ENCODE measurements at regions not wholly inside any gene's neighbourhood (a gene's known extent, or its start where the extent isn't known, plus 50 kb on each side); places are given as distances from the start of the nearest gene placed in this dataset.

GRCh38 chr4:62899646-62900364 is 1509.4 kb downstream of the TECRL start:
- no peak for DNase-seq (ENCODE audit: low read depth in 2 of 2)

- no peak for DNase-seq (ENCODE audit: low read depth in 2 of 2)
These were observed 1511.1 kb downstream of the TECRL start for GRCh38 chr4:62898115-62898514.

GRCh38 chr4:62896721-62897120 is 1512.5 kb downstream of the TECRL start:
- no peak for DNase-seq (ENCODE audit: low read depth in 2 of 2)

- DNase-seq (ENCODE audit: low read depth in 2 of 2): no peak
These were observed 1527.3 kb downstream of the TECRL start for GRCh38 chr4:62881901-62882300.

GRCh38 chr4:62881210-62881609 is 1528.0 kb downstream of the TECRL start:
- DNase-seq (ENCODE audit: low read depth in 2 of 2): no peak

- DNase-seq (ENCODE audit: low read depth in 2 of 2): no peak
These were observed 1536.4 kb downstream of the TECRL start for GRCh38 chr4:62872856-62873255.

GRCh38 chr4:62871078-62871477 is 1538.2 kb downstream of the TECRL start:
- DNase-seq (ENCODE audit: low read depth in 2 of 2): no peak

- no peak for DNase-seq (ENCODE audit: low read depth in 2 of 2)
These were observed 1538.8 kb downstream of the TECRL start for GRCh38 chr4:62870451-62870850.

- DNase-seq (ENCODE audit: low read depth in 2 of 2): no peak
These were observed 1544.0 kb downstream of the TECRL start for GRCh38 chr4:62865261-62865660.

- DNase-seq (ENCODE audit: low read depth in 2 of 2): no peak
These were observed 1559.6 kb downstream of the TECRL start for GRCh38 chr4:62849696-62850095.

- no peak for DNase-seq (ENCODE audit: low read depth in 2 of 2)
These were observed 1573.6 kb downstream of the TECRL start for GRCh38 chr4:62835631-62836030.

- DNase-seq (ENCODE audit: low read depth in 2 of 2): no peak
These were observed 1586.9 kb downstream of the TECRL start for GRCh38 chr4:62822306-62822705.

GRCh38 chr4:62816566-62816965 is 1592.7 kb downstream of the TECRL start:
- no peak for DNase-seq (ENCODE audit: low read depth in 2 of 2)

GRCh38 chr4:62814510-62815047 is 1594.7 kb downstream of the TECRL start:
- DNase-seq (ENCODE audit: low read depth in 2 of 2): no peak

- DNase-seq (ENCODE audit: low read depth in 2 of 2): no peak
These were observed 1602.4 kb downstream of the TECRL start for GRCh38 chr4:62806816-62807215.

- DNase-seq (ENCODE audit: low read depth in 2 of 2): no peak
These were observed 1603.9 kb downstream of the ADGRL3 start for GRCh38 chr4:62804075-62804474.

GRCh38 chr4:62797221-62797620 is 1597.1 kb downstream of the ADGRL3 start:
- DNase-seq (ENCODE audit: low read depth in 2 of 2): no peak

GRCh38 chr4:62791386-62791785 is 1591.3 kb downstream of the ADGRL3 start:
- DNase-seq (ENCODE audit: low read depth in 2 of 2): no peak

GRCh38 chr4:62771983-62772557 is 1571.9 kb downstream of the ADGRL3 start:
- DNase-seq (ENCODE audit: low read depth in 2 of 2): no peak

GRCh38 chr4:62740296-62740695 is 1540.2 kb downstream of the ADGRL3 start:
- no peak for DNase-seq (ENCODE audit: low read depth in 2 of 2)

- DNase-seq (ENCODE audit: low read depth in 2 of 2): no peak
These were observed 1517.0 kb downstream of the ADGRL3 start for GRCh38 chr4:62717154-62717553.

- DNase-seq (ENCODE audit: low read depth in 2 of 2): no peak
These were observed 1511.4 kb downstream of the ADGRL3 start for GRCh38 chr4:62711575-62711974.

- DNase-seq (ENCODE audit: low read depth in 2 of 2): no peak
These were observed 1509.6 kb downstream of the ADGRL3 start for GRCh38 chr4:62709618-62710252.
